ENCODE measurements at regions not wholly inside any gene's neighbourhood (a gene's known extent, or its start where the extent isn't known, plus 50 kb on each side); places are given as distances from the start of the nearest gene placed in this dataset.

DNA sequence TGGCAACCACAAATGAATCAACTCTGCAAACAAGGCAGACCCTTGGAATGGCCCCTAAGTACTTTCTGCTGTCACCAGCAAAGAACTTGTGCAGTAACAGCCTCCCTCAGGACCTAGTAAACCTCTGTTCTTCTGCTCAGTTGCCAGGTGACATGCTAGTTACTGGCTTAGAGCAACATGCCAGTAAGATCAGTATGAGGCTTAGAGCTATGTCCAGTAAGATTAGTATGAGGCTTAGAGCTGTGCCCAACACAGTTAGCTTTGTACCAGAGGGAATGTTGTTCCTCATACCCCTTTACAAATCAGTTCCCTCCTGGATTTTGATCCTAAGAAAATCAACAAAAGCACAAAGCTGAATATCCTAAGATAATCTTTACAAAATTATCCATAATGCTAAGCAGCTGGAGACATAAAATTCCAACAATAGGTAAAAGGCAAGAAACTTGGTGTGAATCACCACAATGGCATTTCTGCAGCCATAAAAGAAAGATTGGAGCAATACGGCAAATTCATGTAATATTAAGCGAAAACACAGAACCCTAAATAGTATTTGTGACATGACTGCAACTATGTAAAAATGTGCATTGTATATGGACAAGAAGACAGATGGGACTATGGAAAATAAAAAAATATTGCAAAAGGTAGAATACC, 107.3 kb upstream of the LPP start:
- TF ChIP-seq, protein P1, sequence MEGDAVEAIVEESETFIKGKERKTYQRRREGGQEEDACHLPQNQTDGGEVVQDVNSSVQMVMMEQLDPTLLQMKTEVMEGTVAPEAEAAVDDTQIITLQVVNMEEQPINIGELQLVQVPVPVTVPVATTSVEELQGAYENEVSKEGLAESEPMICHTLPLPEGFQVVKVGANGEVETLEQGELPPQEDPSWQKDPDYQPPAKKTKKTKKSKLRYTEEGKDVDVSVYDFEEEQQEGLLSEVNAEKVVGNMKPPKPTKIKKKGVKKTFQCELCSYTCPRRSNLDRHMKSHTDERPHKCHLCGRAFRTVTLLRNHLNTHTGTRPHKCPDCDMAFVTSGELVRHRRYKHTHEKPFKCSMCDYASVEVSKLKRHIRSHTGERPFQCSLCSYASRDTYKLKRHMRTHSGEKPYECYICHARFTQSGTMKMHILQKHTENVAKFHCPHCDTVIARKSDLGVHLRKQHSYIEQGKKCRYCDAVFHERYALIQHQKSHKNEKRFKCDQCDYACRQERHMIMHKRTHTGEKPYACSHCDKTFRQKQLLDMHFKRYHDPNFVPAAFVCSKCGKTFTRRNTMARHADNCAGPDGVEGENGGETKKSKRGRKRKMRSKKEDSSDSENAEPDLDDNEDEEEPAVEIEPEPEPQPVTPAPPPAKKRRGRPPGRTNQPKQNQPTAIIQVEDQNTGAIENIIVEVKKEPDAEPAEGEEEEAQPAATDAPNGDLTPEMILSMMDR (IDR thresholded peaks at IDR 0.05; ENCODE audit: extremely low read depth in 1 of 2, insufficient read depth in 1 of 2, low read depth in 1 of 2, low read length in 2 of 2), result no peak
- TF ChIP-seq GATA2 (IDR thresholded peaks at IDR 0.05; ENCODE audit: insufficient read depth, insufficient read length, low read depth, low read length) (no peak), POLR2A (IDR thresholded peaks at IDR 0.05; ENCODE audit: low read depth, low read length) (no peak), POLR2AphosphoS5 (IDR thresholded peaks at IDR 0.05; ENCODE audit: insufficient read depth, low read depth, low read length) (no peak), EZH2 (IDR thresholded peaks at IDR 0.05; ENCODE audit: borderline replicate concordance, low read depth, low read length, severe bottlenecking) (no peak)
